ENCODE measurements at regions not wholly inside any gene's neighbourhood (a gene's known extent, or its start where the extent isn't known, plus 50 kb on each side); places are given as distances from the start of the nearest gene placed in this dataset.

GRCh38 chr2:120494446-120494845 is 148.5 kb downstream of the INHBB start:
- TF ChIP-seq POLR2A (IDR thresholded peaks at IDR 0.05): no peak
- no peak for TF ChIP-seq CTCF (IDR thresholded peaks at IDR 0.05)
- intact Hi-C loops (cut with DNase I): no loop called here
- Histone ChIP-seq H3K36me3 (no peaks in the 10 kb centered on the region), H3K27me3 (no peaks in the 10 kb centered on the region), H3K4me1 (no peaks in the 10 kb centered on the region), H3K4me3 (replicated peaks in 1 of 3) (no peak overlapping the region), H3K27ac (no peak overlapping the region), H3K9me3 (no peaks in the 10 kb centered on the region)
- DNase-seq: no peak

GRCh38 chr2:120495586-120495985 is 149.7 kb downstream of the INHBB start:
- H3K4me1 ChIP-seq: no peaks in the 10 kb centered on the region
- no peaks in the 10 kb centered on the region for H3K9me3 ChIP-seq
- 80 to 88% methylated on average over 2 of the region's 2 CpGs for WGBS, 2 donors
- H3K27ac ChIP-seq: no peak overlapping the region
- intact Hi-C loops (cut with DNase I): no loop called here
- DNase-seq: no peak
- no peaks in the 10 kb centered on the region for H3K27me3 ChIP-seq
- no peaks in the 10 kb centered on the region for H3K36me3 ChIP-seq
- no peak for TF ChIP-seq CTCF (IDR thresholded peaks at IDR 0.05)
- no peak overlapping the region for H3K4me3 ChIP-seq (replicated peaks in 1 of 3)

- no peak for TF ChIP-seq POLR2A (IDR thresholded peaks at IDR 0.05)
- no peak for TF ChIP-seq CTCF (IDR thresholded peaks at IDR 0.05)
These were observed 150.3 kb downstream of the INHBB start for GRCh38 chr2:120496235-120496634.

GRCh38 chr2:120496759-120497158 is 150.8 kb downstream of the INHBB start:
- no peaks in the 10 kb centered on the region for H3K27me3 ChIP-seq
- H3K36me3 ChIP-seq: no peaks in the 10 kb centered on the region
- no peak overlapping the region for H3K27ac ChIP-seq
- DNase-seq: no peak
- intact Hi-C loops (cut with DNase I): no loop called here
- H3K4me1 ChIP-seq: no peaks in the 10 kb centered on the region
- WGBS, 2 donors: 76 to 87% methylated on average over 7 of the region's 7 CpGs
- no peaks in the 10 kb centered on the region for H3K9me3 ChIP-seq
- no peak overlapping the region for H3K4me3 ChIP-seq (replicated peaks in 1 of 3)
- TF ChIP-seq CTCF (IDR thresholded peaks at IDR 0.05) (no peak), POLR2A (IDR thresholded peaks at IDR 0.05) (no peak)

More at GRCh38 chr2:120496235-120496634, 150.3 kb downstream of the INHBB start:
- intact Hi-C loops (cut with DNase I): no loop called here
- Histone ChIP-seq H3K4me3 (replicated peaks in 1 of 3) (no peak overlapping the region), H3K9me3 (no peaks in the 10 kb centered on the region), H3K27me3 (no peaks in the 10 kb centered on the region), H3K4me1 (no peaks in the 10 kb centered on the region), H3K27ac (no peak overlapping the region), H3K36me3 (no peaks in the 10 kb centered on the region)
- 82 to 89% methylated on average over 7 of the region's 7 CpGs for WGBS, 2 donors
- no peak for DNase-seq

- no peaks in the 10 kb centered on the region for H3K27me3 ChIP-seq
These were observed 151.5 kb downstream of the INHBB start for GRCh38 chr2:120497261-120497977.

More at GRCh38 chr2:120497261-120497977, 151.5 kb downstream of the INHBB start:
- Histone ChIP-seq H3K27ac (no peak overlapping the region), H3K4me3 (replicated peaks in 1 of 3) (no peak overlapping the region), H3K36me3 (no peaks in the 10 kb centered on the region), H3K4me1 (no peaks in the 10 kb centered on the region), H3K9me3 (no peaks in the 10 kb centered on the region)
- TF ChIP-seq CTCF (IDR thresholded peaks at IDR 0.05) (no peak), POLR2A (IDR thresholded peaks at IDR 0.05) (no peak)
- DNase-seq: no peak
- WGBS, 2 donors: 94 to 95% methylated on average over 6 to 7 of the region's 7 CpGs
- intact Hi-C loops (cut with DNase I): no loop called here
